HK-2 (cell line): ENCODE measurements at regions not wholly inside any gene's neighbourhood (a gene's known extent, or its start where the extent isn't known, plus 50 kb on each side); places are given as distances from the start of the nearest gene placed in this dataset.

Experiments used
- DNase-seq: peaks from one replicate; pipeline ENCODE4 v3.0.0-alpha.2; 2018; ENCODE audit not compliant: unreplicated experiment

DNA sequence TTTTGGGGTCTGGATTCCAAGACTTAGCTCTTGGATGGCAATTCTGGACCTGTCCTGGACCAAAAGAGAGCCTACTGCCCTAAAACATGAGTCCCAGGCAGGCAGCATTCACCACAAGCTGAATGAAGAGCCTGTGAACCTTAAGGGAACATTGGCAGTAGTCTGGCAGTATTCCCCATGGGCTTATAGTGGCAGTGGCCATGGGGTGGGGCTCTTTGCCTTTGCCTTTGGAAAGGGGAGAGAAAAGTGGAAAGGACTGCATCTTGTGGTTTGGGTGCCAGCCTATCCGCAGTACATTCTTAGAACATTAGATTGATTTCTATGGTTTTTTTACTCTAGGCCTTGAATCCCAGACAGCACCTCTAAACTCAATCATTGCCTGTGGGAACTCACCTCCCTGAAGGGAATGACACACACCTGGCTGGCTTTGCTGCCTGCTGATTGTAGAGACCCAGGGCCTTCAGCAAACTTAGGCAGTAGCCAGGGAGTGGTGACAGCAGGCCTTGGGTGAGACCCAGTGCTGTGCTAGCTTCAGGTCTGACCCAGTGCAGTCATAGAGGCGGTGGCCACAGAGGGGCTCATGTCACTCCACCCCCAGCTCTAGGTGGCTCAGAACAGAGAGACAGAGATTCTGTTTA lies 216.3 kb downstream of the CETN3 start:
- DNase-seq: no peak

DNA sequence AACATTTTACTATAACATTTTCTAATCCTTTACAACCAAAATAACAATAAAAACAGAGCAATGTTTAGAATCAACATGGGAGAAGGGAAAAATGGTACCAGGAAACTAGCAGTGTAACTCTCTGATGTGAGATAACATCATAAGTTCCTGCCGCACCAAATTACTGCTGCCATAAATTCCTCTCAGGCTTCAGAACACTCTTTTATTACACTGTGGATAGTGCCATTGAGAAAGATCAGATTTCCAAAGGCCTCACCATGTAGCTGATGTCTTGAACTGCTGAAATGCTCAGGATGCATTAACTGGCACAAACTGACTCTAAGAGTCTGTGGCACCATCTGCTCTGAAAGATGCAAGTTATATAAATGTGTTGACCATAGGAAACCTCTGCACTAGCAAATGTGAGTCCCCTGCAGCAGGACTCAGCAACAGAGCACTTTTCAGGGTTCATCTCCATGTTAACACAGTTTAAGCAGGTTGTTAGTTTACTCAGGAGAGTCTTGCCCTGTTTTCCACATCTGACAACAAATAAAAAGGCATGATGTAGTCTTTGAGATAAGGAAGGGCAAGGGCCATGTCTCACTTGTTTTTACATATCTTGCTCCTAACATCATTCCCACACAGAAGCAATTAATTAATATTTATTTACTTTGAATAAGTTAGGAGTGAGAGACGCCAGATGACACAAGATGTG lies 218.1 kb downstream of the CETN3 start:
- DNase-seq: no peak

DNA sequence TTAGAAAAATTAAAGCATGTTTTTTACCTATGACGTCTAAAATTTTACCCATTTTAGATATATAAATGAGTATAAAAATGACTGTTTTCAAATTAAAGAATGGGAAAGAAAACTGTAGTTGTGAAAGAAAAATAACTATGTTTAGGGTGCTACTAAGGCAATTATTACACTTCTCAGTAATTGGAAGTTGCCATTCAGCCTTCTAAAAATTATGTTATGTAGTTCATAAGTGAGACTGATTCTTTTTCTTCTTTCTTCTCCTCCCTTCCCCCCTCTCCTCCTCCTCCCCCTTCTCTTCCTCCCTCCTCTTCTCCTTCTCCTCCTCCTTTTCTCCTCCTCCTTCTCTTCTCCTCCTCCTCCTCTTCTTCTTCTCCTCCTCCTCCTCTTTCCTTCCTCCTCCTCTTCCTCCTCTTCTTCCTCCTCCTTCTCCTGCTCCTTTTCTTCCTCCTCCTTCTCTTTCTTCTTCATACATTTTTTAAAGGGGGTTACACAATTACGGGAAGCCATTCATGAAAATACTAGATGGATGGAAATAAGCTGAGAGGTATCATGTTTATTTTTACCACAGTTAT lies 223.6 kb downstream of the CETN3 start:
- no peak for DNase-seq

DNA sequence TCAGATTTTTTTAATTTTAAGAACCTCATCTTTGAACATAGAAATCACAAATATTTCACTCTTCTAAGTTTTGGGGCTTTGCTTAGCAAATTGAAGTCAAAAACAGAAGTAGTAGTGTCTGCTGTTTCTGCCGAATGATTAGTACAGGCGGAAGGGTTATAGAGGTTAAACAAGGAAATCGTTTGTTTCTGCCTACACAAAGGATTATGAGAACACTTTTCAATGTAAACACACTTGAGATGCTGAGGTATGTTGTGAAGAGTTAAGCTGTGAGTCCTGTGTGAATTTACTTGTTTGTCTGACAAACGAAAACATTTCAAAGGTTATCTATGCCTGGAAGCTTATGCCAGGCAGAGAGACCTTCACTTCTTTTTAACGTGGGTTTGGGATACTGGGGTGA lies 224.8 kb downstream of the CETN3 start:
- no peak for DNase-seq

DNA sequence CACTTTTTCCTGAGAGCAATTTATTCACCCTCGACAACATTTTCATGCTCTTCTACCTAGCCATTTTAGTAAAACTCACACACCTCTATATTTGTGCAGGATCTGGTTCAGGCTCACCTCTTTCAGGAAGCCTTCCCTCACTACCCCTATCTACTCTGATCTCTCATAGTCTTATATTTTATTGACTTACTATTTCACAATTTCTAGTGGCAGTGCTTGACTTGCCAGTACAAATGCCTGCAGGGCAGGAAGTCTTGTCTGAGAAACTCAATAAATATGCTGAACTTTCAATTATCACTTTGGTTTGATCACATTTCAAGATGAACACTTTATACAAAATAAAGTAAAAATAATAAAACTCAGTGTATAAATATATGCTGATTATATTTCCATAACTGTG lies 226.8 kb downstream of the CETN3 start:
- DNase-seq: no peak

GRCh38 chr5:90174236-90174635 lies 235.3 kb downstream of the CETN3 start:
- DNase-seq: no peak

- DNase-seq: no peak
Measured at GRCh38 chr5:90173299-90174030, 236.1 kb downstream of the CETN3 start.

DNA sequence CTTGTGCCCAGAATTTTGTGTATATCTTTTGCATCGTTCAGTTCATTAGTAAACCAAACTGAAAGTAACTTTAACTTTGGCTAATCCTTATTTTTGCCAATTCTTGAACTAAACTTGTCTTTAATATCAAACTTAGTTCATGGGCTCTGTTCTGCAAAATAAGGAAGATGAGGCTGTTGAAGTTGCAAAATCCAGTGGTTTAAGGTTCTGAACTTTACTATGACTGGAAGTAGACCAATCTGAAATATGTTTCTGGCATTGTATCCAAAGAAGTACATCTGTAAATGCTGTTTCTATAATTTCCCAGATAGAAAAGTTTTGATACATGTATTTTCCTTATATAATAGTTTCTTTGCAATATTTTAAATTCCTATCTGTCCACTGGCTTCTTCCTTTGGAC lies 238.1 kb downstream of the CETN3 start:
- no peak for DNase-seq

DNA sequence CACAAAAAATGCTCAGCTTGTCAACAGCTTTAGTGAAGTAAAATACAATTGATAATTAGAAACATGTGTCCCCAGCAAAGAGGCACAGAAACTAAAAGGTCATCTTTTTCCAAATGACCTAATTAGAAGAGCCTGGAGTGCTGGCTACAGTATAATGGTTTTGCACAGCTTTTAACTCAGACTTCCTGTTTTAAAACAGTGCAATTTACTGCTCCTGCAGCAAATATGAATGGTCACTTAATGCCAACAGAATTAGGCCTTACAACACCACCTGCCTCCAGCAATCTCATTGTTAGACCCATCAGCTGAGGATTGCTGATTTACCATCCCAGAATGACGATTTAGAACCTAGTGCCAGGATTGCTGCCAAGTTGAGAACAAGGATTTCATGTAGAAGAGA lies 239.3 kb downstream of the CETN3 start:
- no peak for DNase-seq

GRCh38 chr5:90169078-90169477 lies 240.5 kb downstream of the CETN3 start:
- no peak for DNase-seq

GRCh38 chr5:90168399-90168798 lies 241.2 kb downstream of the CETN3 start:
- no peak for DNase-seq

DNA sequence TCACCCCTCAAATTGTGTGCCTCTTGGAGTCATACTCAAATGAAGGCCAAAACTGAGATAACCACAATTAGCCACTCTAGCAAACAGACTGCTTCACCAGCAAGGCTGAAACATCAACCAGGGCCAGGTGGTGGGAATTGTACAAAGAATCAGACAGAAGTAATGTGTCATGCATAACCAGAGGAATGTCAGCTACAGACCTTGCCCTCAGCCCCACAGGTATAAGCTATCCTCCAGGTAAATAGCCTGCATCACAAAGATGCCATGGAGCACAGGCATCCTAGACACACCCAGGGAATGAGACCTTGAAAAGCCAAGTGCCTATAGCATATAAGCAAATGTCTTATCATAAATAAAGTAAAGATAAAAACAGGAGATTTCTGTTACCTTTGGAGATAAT lies 242.7 kb downstream of the CETN3 start:
- no peak for DNase-seq

DNA sequence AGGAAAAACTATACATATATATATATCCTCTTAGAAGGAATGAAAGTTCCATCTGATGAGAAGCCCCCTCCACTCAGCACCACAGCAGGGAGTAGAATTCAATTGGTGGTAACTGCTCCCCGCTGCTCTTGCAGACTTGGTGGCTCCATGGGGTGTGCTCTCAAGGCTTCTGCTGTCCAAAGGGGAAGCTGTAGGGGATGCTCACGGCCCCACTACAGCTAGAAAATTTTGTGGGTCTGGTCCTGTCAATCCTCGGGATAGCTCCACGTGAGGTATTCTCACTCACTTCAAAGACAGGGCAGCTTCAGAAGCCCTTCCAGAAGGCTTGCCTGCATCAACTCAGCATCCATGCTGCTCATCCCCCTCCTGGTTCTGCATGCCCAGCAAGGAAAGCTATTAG lies 247.2 kb downstream of the CETN3 start:
- no peak for DNase-seq

GRCh38 chr5:90161414-90161813 lies 248.1 kb downstream of the CETN3 start:
- DNase-seq: peak; percentile 6

GRCh38 chr5:90158131-90158530 lies 251.4 kb downstream of the CETN3 start:
- DNase-seq: no peak

- DNase-seq: no peak
Measured at GRCh38 chr5:90153031-90153430, 256.5 kb downstream of the CETN3 start.

DNA sequence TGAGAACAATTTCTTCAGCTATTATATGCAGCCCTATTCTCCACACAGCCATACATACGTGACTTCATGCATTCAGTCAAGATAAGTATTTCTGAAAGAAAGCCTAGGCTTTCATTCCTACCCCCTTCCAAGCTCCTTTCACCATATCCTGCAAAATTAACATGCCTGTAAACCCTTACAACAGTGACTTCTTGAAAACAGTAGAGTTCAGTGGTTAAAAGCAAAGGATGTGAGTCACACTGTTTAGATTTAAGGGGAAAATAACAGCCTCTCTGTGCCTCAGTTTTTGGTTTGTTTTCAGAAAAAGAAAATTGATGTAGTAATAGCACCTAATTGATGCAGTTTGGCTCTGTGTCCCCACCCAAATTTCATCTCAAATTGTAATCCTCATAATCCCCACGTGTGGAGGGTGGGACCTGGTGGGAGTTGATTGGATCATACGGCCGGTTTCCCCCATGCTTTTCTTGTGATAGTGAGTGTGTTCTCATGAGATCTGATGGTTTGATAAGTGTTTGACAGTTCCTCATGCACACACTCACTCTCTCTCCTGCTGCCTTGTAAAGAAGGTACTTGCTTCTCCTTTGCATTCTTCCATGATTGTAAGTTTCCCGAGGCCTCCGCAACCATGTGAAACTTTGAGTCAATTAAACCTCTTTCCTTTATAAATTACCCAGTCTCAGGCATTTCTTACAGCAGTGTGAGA lies 264.8 kb downstream of the CETN3 start:
- DNase-seq: no peak

- no peak for DNase-seq
Measured at GRCh38 chr5:90142541-90142940, 267.0 kb downstream of the CETN3 start.

- DNase-seq: no peak
Measured at GRCh38 chr5:90141984-90142383, 267.6 kb downstream of the CETN3 start.

GRCh38 chr5:90136952-90137528 lies 272.5 kb downstream of the CETN3 start:
- DNase-seq: no peak

DNA sequence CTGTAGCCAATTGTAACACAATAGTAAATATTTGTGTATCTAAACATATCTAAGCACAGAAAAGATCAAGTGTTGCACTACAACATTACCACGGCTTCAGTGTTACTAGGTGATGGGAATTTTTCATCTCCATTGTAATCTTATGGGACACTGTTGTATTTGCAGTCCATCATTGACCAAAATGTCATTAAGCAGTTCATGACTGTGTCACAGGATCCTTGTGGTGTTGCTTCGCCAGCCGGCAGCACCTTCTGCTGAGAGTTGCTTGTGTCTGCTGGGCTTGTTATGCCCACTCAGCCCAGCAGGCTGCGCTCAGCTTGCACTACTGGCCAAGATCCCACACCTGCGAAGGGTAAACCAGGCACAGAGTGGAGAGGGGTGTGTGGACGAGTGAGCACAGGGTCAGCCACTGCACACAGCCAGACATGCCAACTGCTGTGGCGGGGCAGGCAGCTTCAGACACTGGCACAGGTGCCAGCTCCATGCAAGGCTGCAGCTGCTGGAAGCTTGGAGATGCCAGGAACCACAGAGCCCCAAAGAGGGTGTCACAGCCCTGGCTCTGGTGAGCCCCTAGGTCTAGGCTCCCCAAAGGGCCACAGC lies 273.7 kb downstream of the CETN3 start:
- DNase-seq: no peak
